DND-41 (cell line): ENCODE measurements at regions not wholly inside any gene's neighbourhood (a gene's known extent, or its start where the extent isn't known, plus 50 kb on each side); places are given as distances from the start of the nearest gene placed in this dataset.
"Not testable (repeated sequence)": the region's sequence is repeated elsewhere in the genome, so short reads cannot be mapped to it uniquely, and the experiment has no call there.

Experiments used
- CTCF ChIP-seq: IDR thresholded peaks from 2 replicates; pipeline ENCODE4 v1.5.1; 2012; ENCODE audit warnings: borderline replicate concordance, low read length, moderate library complexity, mild to moderate bottlenecking; ENCODE audit not compliant: poor library complexity, severe bottlenecking; ENCODE audit errors: extremely low read depth
- EZH2 ChIP-seq: IDR thresholded peaks from 3 replicates; pipeline ENCODE4 v1.6.1; 2012; ENCODE audit warnings: borderline replicate concordance, low read depth, mild to moderate bottlenecking, moderate library complexity, low read length, inconsistent platforms; ENCODE audit not compliant: severe bottlenecking

- not testable (repeated sequence) for TF ChIP-seq CTCF, EZH2
Measured at GRCh38 chr14:19166056-19166455, 198.8 kb downstream of the POTEM start.
